T-helper 2 cell (primary cell): ENCODE measurements at regions not wholly inside any gene's neighbourhood (a gene's known extent, or its start where the extent isn't known, plus 50 kb on each side); places are given as distances from the start of the nearest gene placed in this dataset.

Source experiments
- DNase-seq, 5 experiments: peaks; one replicate each; pipeline versions ENCODE4 v3.0.0 to v3.0.0-alpha.2; 2012 to 2022

DNA sequence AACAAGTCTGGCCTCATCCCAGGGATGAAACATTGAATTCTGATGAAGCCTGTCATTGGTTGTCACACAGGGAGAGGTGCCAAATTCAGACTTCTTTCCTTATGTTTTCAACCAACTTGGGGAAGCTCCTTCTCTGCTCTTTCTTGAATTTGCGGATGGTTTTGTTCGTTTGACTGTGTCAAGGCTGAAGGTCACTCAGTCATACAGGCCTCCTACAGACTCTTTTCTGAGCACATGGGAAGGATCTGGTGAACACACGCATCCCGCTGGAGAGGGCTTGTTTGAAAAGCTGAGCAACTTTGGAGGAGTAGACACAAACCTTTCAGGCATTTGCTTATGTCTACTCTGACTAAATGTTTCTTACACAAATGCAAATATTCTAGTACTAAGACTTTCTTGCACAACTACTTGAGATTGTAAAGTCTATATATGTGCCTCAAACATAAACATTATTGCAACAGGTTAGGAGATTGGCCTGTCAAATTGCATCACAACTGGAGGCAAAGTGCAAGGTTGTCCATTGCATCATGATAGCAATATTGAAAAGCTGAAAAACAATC is 151.5 kb upstream of the NR3C1 start:
- no peak for DNase-seq

DNA sequence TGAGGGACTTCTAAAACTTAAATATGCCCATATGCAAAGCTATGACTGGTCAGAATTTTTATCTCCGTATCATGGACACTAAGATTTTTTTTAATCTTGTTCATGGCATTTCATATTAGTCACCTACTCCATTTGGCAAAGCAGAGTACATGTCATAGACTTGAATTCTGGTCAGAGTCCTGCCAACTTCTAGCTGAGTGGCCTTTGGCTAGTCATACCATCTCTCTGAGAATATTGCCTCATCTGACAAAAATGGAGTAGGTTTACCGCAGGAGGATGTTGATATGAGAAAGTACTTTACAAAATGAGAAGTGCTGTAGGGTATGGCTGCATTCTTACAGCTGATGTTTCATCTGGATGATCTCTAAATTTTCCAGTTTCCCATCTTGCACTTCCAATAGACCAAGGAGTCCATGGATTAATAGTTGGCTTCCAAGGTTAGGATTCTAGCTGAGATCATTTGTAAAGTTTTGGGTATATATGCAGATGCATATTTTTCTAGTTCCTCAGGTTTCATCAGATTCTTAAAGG is 150.8 kb upstream of the NR3C1 start:
- no peak for DNase-seq

DNA sequence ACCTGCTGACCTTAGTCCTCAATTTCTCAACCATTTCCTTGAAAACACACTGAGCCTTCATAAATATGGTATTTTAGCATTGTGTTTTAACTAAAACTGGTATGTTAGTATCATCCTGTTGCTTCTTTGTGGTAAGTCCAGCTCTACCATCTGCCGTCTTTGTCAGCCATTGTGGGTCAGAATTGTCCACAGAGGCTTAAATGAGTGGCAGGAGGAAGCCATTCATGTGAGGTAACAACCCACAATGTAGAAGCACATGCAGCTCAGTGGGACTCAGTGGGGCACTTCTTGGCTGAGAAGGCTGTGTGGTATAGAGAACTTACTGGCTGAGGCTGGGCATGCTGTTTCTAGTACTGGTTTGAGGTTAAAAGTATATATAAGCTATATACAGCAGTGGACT is 149.2 kb upstream of the NR3C1 start:
- DNase-seq, result no peak

DNA sequence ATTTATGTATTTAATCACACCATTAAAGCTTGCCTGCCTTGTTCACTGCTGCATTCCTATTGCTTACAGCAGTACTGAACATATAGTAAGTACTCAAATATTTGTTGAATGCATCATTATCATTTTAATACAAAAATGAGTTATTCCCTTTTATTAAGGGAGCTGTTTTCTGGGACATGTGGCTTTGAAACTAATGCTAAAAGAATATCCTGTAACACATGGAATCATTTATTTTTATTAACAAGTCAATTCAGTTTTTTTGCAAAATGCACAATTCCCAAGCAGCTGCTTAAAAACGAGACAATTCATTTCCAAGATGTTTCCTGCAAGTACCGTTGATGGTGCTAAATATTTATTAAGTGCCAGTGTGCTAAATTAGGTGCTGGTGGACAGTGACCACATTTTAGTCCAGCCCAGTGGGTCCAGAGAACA is 148.3 kb upstream of the NR3C1 start:
- DNase-seq, result no peak

DNA sequence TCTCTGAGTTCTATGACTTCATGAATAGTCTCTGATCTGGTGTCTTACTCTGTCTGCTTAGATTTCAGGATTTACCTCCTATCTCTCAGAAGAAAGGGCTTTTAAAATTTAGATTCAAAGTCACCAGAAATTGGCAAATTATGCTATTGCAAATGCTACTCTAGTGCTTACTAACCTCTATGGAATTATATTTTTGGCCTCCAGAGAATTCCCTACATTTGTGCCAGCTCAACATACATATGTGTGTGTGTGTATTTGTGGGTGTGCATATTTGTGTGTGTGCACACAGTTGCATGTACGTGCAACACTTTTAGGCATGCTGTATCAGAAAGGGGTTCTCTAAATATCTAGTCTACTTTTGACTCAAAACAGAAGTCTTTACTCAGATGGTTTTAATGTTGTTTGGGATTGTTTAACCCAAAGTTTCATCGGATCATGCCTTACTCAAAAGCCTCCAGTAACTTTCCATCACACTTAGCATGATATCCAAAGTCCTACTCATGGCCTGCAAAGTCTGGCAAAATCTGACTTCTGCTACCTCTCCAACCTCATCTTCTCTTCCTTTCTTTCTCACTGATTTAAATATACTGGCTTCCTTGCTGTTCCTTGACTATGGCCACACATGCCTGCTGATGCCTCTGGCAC is 147.6 kb upstream of the NR3C1 start:
- no peak for DNase-seq

DNA sequence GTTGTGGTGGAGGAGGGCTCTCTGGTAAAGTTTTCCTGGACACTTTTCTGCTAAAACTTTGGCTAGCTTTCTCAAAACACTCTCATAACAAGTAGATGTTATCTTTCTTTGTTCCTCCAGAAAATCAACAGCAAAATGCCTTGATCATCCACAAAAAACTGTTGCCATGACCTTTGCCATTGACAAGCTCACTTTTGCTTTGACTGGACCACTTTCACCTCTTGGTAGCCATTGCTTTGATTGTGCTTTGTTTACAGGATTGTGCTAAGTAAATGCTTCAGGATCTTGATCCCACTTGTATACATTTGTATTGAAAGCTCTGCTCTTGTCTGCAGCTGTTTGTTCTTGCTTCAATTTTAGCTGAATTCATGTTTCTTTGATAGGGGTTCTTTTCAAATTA is 143.9 kb upstream of the NR3C1 start:
- DNase-seq, result peak in 1 of 5 experiments; percentile 24

DNA sequence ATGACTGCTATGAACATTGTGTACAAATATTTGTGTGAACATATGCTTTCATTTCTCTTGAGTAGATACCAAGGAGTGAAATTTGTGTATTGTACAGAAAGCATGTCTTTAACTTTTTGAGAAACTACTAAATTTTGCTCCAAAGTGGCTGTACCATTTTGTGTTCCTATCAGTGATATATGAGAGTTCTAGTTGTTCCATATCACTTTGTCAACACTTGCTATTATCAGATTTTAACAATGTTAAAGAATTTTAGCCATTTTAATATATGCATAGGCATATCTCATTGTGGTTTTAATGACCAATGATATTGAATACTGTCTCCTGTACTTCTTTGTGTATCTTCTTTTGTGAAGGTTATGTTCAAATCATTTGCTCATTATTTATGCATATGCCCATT is 142.9 kb upstream of the NR3C1 start:
- DNase-seq, result no peak

DNA sequence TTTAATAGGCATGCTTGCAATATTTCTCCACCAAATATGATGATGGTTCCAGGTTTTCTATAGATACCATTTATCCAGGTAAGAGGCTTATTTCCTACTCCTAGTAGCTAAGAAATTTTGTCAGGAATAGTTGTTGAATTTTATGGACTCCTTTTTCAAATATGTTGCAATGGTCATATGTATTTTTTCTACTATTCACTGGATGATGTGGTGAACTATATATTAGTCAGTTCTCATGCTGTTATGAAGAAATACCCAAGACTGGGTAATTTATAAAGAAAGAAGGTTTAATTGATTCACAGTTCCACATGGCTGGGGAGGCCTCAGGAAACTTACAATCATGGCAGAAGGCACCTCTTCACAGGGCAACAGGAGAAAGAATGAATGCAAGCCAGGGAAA is 141.1 kb upstream of the NR3C1 start:
- no peak for DNase-seq

DNA sequence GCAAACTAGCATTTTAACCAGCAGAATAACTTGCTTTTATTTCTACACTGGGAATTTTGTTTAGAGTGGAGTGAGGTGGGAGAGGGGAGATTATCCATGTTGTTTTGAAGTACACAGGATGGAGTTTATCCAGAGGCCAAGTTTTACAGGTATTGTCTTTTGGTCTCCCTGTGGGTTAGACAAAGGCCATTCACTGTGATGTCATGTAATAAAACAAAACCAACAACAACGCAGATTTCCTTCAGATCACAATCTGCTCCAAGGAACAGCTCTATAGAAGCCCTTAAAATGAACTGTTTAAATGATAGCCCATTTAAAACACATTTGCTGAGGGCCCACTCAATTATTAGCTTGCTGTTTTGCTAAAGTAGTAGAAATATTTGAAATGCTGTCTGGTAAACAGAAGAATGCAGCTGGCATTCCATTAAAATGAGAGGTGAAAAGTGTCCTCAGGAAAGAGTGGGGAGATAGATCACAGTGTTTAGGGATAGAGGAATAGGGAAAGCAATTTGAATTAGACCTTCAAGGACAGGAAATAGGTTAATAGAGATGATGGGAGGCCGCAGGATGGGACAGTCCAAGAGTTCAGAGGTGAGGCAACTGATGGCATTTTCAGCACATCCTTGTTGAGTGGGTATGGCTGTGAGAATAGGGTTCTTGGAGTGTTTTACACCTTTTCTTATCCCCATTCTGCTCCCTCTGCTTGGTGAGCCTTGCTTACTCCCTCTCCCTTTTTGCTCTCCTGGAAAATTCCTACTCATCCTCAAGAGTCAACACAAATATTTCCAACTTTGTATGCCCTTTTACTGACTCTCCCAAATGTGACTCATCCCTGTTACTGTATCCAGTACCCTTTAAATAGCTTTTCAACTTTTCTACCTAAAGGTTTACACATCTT is 140.1 kb upstream of the NR3C1 start:
- DNase-seq, result no peak

DNA sequence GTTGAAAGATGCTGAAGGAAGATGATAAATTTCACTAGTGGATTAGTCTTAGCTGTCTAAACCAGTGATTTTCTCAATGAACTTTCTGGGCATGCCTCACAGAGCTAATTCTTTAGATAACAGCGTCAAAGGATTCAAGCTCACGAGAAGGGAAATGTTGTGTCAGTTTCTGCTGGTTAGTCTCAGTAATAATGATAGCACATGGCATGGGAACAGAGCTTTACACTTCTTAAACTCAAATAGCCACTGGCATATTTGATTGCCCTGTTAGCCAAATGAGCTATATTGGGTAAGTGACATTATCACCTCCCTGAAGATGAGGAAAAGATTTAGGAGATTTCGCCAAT is 139.3 kb upstream of the NR3C1 start:
- no peak for DNase-seq

DNA sequence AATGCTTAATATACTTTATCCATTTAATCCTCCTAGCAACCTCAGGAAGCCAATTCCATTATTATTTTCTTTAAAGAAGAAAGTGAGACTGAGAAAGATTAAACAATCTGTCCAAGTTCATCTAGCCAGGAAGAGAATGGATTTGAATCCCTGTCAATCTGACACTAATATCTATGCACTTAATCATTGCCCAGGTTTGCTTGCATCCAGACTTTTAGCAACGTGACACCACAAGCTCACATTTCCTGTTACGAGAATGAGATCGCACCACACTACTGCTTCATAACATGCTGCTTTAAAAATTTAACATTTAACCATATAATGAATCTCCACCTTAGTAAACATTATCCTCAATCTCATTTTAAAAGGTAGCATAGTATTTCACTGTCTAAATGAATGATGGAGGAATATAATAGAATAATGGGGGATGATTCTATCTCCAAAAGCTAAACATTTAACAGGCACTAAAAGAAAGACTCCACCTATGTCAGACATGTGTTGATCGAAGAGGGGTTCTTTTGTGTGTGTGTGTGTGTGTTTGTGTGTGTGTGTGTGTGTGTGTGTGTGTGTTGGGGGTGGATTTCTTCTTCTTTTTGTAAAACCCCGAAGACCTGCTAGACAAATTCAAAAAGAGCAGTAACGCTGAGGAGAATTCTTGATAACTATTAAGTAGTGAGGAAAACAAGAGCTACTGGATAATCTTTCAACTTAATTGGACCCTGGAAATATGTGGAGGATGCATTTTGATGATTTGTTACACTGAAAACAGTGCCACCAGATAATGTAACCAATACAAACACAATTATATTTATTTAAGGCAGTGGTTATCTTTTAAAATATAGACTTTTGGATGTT is 138.7 kb upstream of the NR3C1 start:
- peak in 1 of 5 experiments; percentile 19 for DNase-seq

DNA sequence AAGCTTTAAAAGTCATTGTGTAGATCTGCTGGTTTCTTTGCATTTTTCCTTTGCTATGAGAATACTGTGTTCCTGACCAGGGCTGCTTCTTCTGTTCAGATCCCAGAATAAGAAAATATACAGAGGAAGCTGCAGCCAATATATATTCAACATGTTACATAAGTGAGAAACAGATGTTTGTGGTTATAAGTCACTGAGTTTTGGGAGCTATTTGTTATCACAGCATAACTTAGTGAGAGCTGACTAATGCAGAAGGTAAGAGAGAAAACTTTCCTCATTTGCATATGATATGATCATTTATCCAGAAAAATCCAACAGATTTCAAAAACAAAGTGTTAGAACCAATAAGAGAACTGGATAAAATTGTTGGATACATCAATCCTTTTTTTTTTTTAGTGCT is 136.3 kb upstream of the NR3C1 start:
- no peak for DNase-seq

DNA sequence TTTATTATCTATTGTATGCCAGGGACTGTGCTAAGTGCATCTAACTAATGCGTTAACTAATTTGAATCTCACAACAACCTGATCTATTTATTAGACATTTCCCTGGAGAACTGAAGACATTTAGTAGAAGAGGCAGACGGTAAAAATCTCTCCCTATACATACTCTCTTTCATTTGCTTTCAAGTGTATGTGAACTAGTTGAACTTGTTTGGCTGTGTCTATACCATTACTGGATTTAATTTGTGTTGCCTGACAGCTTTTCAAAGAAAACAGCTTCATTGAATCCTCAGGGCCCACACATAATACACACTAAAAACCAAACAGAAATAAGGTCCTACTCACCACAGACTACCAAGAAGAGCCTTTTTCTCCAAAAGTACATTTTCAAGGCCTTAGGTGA is 133.6 kb upstream of the NR3C1 start:
- no peak for DNase-seq

DNA sequence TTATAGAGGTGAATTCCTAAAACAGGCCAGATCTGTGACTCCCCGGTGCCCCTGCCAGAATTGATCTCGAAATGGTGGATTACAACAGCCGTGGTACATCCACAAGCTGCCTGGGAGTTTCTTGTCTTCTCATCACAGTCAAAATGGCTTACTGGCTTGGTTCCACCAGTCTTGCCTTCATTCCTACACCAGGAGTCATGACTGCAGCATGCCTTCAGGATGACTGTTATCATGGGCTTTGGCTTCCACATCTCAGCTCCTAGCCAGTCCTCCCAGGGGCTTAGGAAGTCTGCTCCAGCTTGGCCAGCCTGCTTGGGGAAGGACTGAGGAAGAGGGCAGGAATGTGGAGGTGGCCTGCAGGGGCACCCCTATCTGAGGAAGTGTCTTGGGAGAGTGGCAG is 132.9 kb upstream of the NR3C1 start:
- DNase-seq, result no peak

DNA sequence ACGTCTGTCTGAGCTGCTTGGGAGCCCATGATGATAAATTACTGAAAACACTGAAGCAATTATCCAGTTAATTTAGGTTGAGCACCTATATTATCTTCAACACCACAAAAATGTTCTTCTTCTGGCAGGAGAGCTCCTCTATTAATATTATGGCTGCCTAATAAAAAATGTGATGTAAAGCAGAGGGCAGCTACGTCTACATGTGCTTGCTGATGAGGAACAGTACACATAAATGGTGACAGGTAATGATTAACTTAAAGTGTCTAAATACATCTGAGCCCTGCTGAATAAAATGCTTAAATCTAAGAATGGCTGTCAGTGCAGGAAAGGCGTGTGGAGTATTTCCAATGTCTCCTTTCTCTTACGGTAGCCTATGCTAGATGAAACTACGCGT is 131.3 kb upstream of the NR3C1 start:
- no peak for DNase-seq

DNA sequence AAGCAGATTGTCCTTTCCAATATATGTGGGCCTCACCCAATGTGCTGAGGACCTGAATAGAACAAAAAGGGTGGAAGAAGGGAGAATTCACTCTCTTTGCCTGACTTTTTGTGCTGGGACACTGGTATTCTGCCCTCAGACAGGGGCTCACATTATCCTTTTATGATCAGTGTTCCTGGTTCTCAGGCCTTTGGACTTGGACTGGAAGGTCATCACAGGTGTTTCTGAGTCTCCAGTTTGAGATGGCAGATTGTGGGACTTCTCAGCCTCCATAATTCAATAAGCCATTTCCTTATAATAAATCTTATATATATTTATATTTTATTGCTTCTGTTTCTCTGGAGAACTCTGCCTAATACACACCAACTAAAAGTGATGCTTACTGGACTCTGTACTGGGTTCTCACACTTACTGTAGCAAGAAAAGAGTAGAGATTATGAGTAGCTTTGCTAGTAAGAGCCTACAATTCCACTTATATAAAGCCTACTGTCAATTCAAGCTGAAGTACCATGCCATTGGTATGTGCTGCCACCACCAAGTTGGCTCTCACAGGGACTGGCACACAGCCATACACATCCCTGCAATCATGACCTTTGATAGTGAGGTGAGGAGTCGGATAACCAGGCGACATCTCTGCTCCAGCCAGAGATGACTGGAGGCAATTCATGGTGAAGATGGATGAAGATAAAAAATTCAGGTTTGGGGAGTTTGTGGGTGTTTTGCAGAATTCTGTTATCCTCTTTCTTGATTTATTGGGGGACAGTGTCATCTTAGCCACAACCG is 130.7 kb upstream of the NR3C1 start:
- no peak for DNase-seq

DNA sequence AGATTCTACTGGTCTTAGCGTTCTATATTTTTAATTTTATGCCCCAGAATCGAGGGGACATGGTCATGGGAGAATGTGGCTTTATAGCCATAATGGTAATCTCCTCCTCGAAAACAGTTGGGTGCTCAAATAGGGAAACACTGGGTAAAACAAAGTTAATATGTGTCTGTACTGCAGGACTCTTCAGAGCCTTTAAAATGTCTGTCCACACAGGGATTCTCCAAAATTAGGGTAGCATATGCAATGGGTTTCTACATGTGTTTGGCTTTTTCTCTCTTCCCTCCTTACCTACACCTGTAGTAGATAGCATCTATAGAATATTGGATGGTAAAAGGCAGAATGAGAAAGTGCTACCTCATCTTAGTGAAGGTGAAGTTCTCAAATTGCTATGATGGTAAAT is 130.0 kb upstream of the NR3C1 start:
- DNase-seq, result no peak

DNA sequence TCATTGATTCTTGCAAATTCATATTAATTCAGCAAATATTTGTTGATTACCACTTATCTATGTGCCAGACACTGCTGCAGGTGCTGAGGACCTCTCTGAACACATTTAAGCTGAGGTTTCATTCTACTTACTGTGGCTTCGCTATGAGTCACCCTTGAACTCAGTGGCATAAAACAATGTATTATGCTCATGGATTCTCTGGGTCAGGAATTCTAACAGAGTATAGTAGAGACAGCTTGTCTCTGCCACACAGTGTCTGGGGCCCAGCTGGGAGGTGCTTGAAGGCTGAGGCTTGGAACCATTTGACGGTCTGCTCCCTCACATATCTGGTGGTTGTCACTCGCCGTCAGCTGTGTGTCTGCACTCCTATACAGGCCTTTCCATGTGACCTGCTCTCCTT is 124.3 kb upstream of the NR3C1 start:
- peak in 1 of 5 experiments; percentile 42 for DNase-seq

DNA sequence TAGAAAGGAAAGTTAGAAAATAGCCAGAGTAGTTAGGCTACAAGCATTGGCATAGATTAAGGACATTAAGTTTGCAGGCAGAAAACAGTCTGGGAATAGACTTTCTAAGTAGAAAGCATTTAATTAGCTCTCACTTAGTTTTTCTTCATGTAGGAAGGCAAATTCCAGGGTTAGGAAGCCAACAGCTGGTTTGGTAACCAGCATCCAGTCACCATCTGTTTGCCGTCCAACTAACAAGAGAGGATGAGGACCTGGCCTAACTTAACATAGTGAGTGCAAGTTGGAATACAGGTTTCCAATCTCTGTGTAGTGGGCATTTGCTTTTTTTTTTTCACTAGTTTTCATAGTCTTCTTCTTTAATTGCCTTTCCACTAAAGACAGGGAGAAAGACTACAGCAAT is 121.7 kb upstream of the NR3C1 start:
- no peak for DNase-seq

DNA sequence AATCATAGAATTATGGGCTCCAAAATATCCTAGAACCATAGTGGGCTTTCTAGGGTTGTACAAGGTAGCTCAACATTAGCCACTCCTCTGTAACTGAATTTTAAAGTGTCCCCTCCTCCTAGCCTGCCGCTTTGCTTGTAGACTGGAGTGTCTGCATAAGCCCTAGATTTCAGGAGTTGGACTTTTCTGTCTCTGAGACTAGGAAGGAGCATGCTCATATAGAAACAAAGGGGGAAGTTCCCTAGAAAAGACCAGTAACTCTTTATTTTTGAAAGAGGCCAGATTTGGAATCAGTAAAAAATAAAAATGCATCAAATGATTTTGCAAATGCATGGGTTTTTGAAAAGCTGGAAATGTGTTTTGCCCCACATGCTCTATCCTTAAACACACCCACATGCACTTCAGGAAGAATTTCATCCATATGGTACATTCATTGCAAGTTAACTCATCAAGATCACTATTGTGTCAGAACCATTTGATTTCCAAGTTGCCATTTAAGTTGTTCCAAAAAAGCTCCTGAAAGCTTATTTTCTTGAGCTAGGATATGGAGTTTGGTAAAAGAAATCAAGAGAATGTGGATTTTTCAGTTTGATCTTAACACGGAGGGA is 121.0 kb upstream of the NR3C1 start:
- DNase-seq, result no peak

DNA sequence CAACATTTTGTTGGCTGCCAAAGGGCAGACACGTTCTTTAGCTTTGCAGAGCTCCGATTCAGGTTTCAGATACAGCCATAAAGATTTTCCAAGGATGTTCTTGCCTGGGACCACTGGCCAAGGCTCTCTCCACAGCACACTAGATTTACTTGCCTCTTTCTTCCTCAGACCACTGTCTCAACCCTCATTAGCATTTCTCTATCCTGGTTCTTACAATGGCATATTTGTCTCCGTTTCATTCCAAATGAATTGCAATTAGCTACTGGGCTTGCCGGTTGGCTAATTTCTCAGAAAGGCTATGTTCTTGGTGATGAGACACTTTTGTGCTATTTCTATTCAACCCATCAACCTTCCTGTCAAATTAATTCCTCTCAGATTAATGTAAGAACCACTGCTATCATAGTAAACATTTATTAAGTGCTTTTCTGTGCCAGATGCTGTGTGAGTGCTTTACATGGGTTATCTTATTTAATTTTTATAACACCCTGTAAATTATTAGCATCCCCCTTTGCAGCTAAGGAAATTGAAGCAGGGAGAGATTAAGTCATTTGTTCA is 118.4 kb upstream of the NR3C1 start:
- DNase-seq, result no peak
